IMR-90 (cell line): ENCODE measurements at regions not wholly inside any gene's neighbourhood (a gene's known extent, or its start where the extent isn't known, plus 50 kb on each side); places are given as distances from the start of the nearest gene placed in this dataset.

Source experiments
- ATAC-seq: fragments of 200-7000 bp; cut with Tn5 transposase; 2 replicates; pipeline ENCODE4 v1.9.1; 2020; ENCODE audit warnings: low read depth, mild to moderate bottlenecking, moderate library complexity
- BruUV-seq: library from RNA; stranded (reverse); fragments of 400-500 nt; replicated peaks from 2 replicates; lab custom pipeline; 2021; lab: Mats Ljungman, UMichigan
- CTCF ChIA-PET: fragments of 300-600 bp; formaldehyde crosslinking; extraction: SDS; loops from one replicate; lab custom pipeline; 2021; ENCODE audit warnings: antibody characterized with exemption; lab: Yijun Ruan, JAX
- POLR2A ChIA-PET: fragments of 300-600 bp; sonication (Branson Sonifier 250); formaldehyde crosslinking; loops from one replicate; lab custom pipeline; 2022; ENCODE audit warnings: antibody characterized with exemption; ENCODE audit not compliant: unreplicated experiment; lab: Charles Lee
- DNase-seq: peaks from one replicate; pipeline ENCODE4 v3.0.0; 2013
- H2AFZ ChIP-seq: replicated peaks from 2 replicates; pipeline ENCODE3; 2013; ENCODE audit warnings: low read length, mild to moderate bottlenecking; ENCODE audit not compliant: poor library complexity
- H2AK5ac ChIP-seq: 2 replicates; pipeline ENCODE4 v1.6.1; 2013; ENCODE audit warnings: low read depth, low read length, inconsistent platforms
- H2AK9ac ChIP-seq: replicated peaks from 2 replicates; pipeline ENCODE3; 2013; ENCODE audit warnings: mild to moderate bottlenecking, low read depth, low read length, moderate library complexity; ENCODE audit not compliant: poor library complexity
- H2BK120ac ChIP-seq: 2 replicates; pipeline ENCODE4 v1.6.1; 2013; ENCODE audit warnings: low read depth, low read length, inconsistent platforms
- H2BK15ac ChIP-seq: 3 replicates; pipeline ENCODE4 v1.6.1; 2013; ENCODE audit warnings: low read depth, low read length, inconsistent platforms
- H2BK20ac ChIP-seq: 2 replicates; pipeline ENCODE4 v1.6.1; 2013; ENCODE audit warnings: low read depth, mild to moderate bottlenecking, inconsistent platforms, low read length, moderate library complexity
- H2BK5ac ChIP-seq: 2 replicates; pipeline ENCODE4 v1.6.1; 2013; ENCODE audit warnings: mild to moderate bottlenecking, low read depth, low read length, inconsistent platforms; ENCODE audit not compliant: poor library complexity, severe bottlenecking
- H3K14ac ChIP-seq: replicated peaks from 2 replicates; pipeline ENCODE4 v1.6.1; 2013; ENCODE audit warnings: low read depth, low read length, inconsistent platforms
- H3K18ac ChIP-seq: 2 replicates; pipeline ENCODE4 v1.6.1; 2013; ENCODE audit warnings: low read depth, low read length, control low read depth
- H3K23ac ChIP-seq: 2 replicates; pipeline ENCODE4 v1.6.1; 2013; ENCODE audit warnings: low read depth, low read length, inconsistent platforms
- H3K27ac ChIP-seq: 2 replicates; pipeline ENCODE4 v1.5.1; 2013; ENCODE audit warnings: mild to moderate bottlenecking, control low read depth, low read length; ENCODE audit not compliant: insufficient read depth
- H3K27me3 ChIP-seq: 2 replicates; pipeline ENCODE4 v1.6.1; 2013; ENCODE audit warnings: low read length; ENCODE audit not compliant: control insufficient read depth, insufficient read depth
- H3K36me3 ChIP-seq: 2 replicates; pipeline ENCODE4 v1.6.1; 2013; ENCODE audit warnings: low read length, mixed read lengths; ENCODE audit not compliant: control insufficient read depth, insufficient read depth
- H3K4ac ChIP-seq: 2 replicates; pipeline ENCODE4 v1.6.1; 2013; ENCODE audit warnings: low read depth, low read length, inconsistent platforms
- H3K4me1 ChIP-seq: 2 replicates; pipeline ENCODE4 v1.6.1; 2013; ENCODE audit warnings: low read length, mixed read lengths; ENCODE audit not compliant: control insufficient read depth, insufficient read depth
- H3K4me2 ChIP-seq: 2 replicates; pipeline ENCODE4 v1.6.1; 2013; ENCODE audit warnings: low read depth, mild to moderate bottlenecking, control low read depth, low read length, moderate library complexity
- H3K4me3 ChIP-seq: 2 replicates; pipeline ENCODE4 v1.5.1; 2013; ENCODE audit warnings: low read depth, mild to moderate bottlenecking, control low read depth, low read length, moderate library complexity; ENCODE audit not compliant: insufficient read depth
- H3K56ac ChIP-seq: 2 replicates; pipeline ENCODE4 v1.6.1; 2013; ENCODE audit warnings: low read length, inconsistent platforms; ENCODE audit not compliant: insufficient read depth; ENCODE audit errors: extremely low read depth
- H3K79me1 ChIP-seq, 2 experiments: 2 replicates each; pipeline ENCODE4 v1.6.1; 2013; ENCODE audit warnings: low read length in 2 of 2, inconsistent platforms in 1 of 2, low read depth in 1 of 2
- H3K9ac ChIP-seq: 2 replicates; pipeline ENCODE4 v1.6.1; 2013; ENCODE audit warnings: low read depth, low read length, control low read depth
- H3K9me1 ChIP-seq: 2 replicates; pipeline ENCODE4 v1.6.1; 2013; ENCODE audit warnings: low read length, inconsistent platforms; ENCODE audit not compliant: insufficient read depth
- H3K9me3 ChIP-seq: 2 replicates; pipeline ENCODE4 v1.6.1; 2013; ENCODE audit warnings: low read length; ENCODE audit not compliant: control insufficient read depth, insufficient read depth
- H4K20me1 ChIP-seq: 2 replicates; pipeline ENCODE4 v1.6.1; 2013; ENCODE audit warnings: low read length, inconsistent platforms; ENCODE audit not compliant: insufficient read depth
- H4K5ac ChIP-seq: 2 replicates; pipeline ENCODE4 v1.6.1; 2013; ENCODE audit warnings: mild to moderate bottlenecking, low read depth, low read length, control low read depth
- H4K8ac ChIP-seq, 2 experiments: 2 replicates each; pipeline ENCODE4 v1.6.1; 2013; ENCODE audit warnings: low read depth in 2 of 2, low read length in 2 of 2, control low read depth in 1 of 2, inconsistent platforms in 1 of 2
- H4K91ac ChIP-seq: 2 replicates; pipeline ENCODE4 v1.6.1; 2013; ENCODE audit warnings: low read depth, low read length, inconsistent platforms; ENCODE audit not compliant: insufficient read depth
- BHLHE40 ChIP-seq: fragments of 150-350 bp; IDR thresholded peaks from 2 replicates; pipeline ENCODE4 v1.6.1; 2016; ENCODE audit warnings: mild to moderate bottlenecking, low read depth, low read length
- CEBPB ChIP-seq: IDR thresholded peaks from 2 replicates; pipeline ENCODE4 v1.6.1; 2012; ENCODE audit warnings: low read depth, low read length, improper control_type of control experiment
- CHD1 ChIP-seq: IDR thresholded peaks from 2 replicates; pipeline ENCODE4 v1.6.1; 2012; ENCODE audit warnings: low read depth, low read length, improper control_type of control experiment
- CTCF ChIP-seq: conservative IDR thresholded peaks from 2 replicates; pipeline ENCODE4 v1.5.1; 2012; ENCODE audit warnings: mild to moderate bottlenecking, low read depth, low read length, improper control_type of control experiment
- ELK1 ChIP-seq: fragments of 150-350 bp; IDR thresholded peaks from 2 replicates; pipeline ENCODE4 v1.6.1; 2016; ENCODE audit warnings: low read depth, mild to moderate bottlenecking, low read length, moderate library complexity, borderline replicate concordance
- FOS ChIP-seq: fragments of 150-350 bp; IDR thresholded peaks from 2 replicates; pipeline ENCODE4 v1.6.1; 2016; ENCODE audit warnings: low read depth, low read length
- MAFK ChIP-seq: IDR thresholded peaks from 2 replicates; pipeline ENCODE4 v1.6.1; 2012; ENCODE audit warnings: low read depth, low read length, improper control_type of control experiment
- MAZ ChIP-seq: IDR thresholded peaks from 2 replicates; pipeline ENCODE4 v1.6.1; 2012; ENCODE audit warnings: low read depth, mild to moderate bottlenecking, low read length, improper control_type of control experiment, moderate library complexity, borderline replicate concordance
- MXI1 ChIP-seq: IDR thresholded peaks from 2 replicates; pipeline ENCODE4 v1.6.1; 2012; ENCODE audit warnings: low read depth, mild to moderate bottlenecking, low read length, moderate library complexity, borderline replicate concordance
- NFE2L2 ChIP-seq: fragments of 150-350 bp; IDR thresholded peaks from 2 replicates; pipeline ENCODE4 v1.6.1; 2016; ENCODE audit warnings: low read depth, mild to moderate bottlenecking, low read length
- POLR2A ChIP-seq: IDR thresholded peaks from 2 replicates; pipeline ENCODE4 v1.6.1; 2012; ENCODE audit warnings: mild to moderate bottlenecking, low read depth, low read length
- RAD21 ChIP-seq: IDR thresholded peaks from 2 replicates; pipeline ENCODE4 v1.6.1; 2012; ENCODE audit warnings: low read length, improper control_type of control experiment
- RCOR1 ChIP-seq: IDR thresholded peaks from 2 replicates; pipeline ENCODE4 v1.6.1; 2012; ENCODE audit warnings: mild to moderate bottlenecking, low read length, improper control_type of control experiment; ENCODE audit not compliant: insufficient replicate concordance
- RFX5 ChIP-seq: IDR thresholded peaks from 2 replicates; pipeline ENCODE4 v1.8.0; 2012; ENCODE audit warnings: low read depth, mild to moderate bottlenecking, low read length, moderate library complexity
- SMC3 ChIP-seq: fragments of 150-350 bp; IDR thresholded peaks from 2 replicates; pipeline ENCODE4 v1.6.1; 2016; ENCODE audit warnings: low read depth, mild to moderate bottlenecking, antibody characterized with exemption, low read length, moderate library complexity
- USF2 ChIP-seq: fragments of 150-350 bp; IDR thresholded peaks from 2 replicates; pipeline ENCODE4 v1.6.1; 2017; ENCODE audit warnings: mild to moderate bottlenecking, antibody characterized with exemption, low read length, low read depth
- dilution Hi-C: fragments of 300-500 bp; cut with HindIII; formaldehyde crosslinking; loops from one replicate; pipeline ENCODE4 v1.14.3; 2018; ENCODE audit warnings: low sequenced_read_pairs; ENCODE audit not compliant: unreplicated experiment
- in situ Hi-C: fragments of 300-500 bp; cut with MboI; formaldehyde crosslinking; loops from 3 replicates; pipeline ENCODE4 v1.14.3; 2019; ENCODE audit warnings: low sequenced_read_pairs, inconsistent platforms, mixed read lengths
- intact Hi-C: fragments of 100-400 bp; cut with micrococcal nuclease; formaldehyde crosslinking; loops from 2 replicates; pipeline ENCODE4 v1.10.0; 2022

- intact Hi-C loops, result no loop called here
- POLR2A ChIA-PET, result no interaction called here
- no TSS peak for BruUV-seq
Measured at GRCh38 chr3:17995769-17996168, 253.3 kb upstream of the TBC1D5 start.

More at GRCh38 chr3:17995769-17996168, 253.3 kb upstream of the TBC1D5 start:
- Histone ChIP-seq H4K5ac (no peak overlapping the region), H2AFZ (no peak overlapping the region), H4K20me1 (no peaks in the 10 kb centered on the region), H3K27me3 (no peaks in the 10 kb centered on the region), H2BK20ac (no peak overlapping the region), H3K4me1 (no peaks in the 10 kb centered on the region), H3K56ac (no peak overlapping the region), H4K91ac (no peak overlapping the region), H3K79me1 (no peaks in the 10 kb centered on the region), H2BK5ac (no peak overlapping the region), H2BK15ac (no peak overlapping the region), H3K23ac (no peak overlapping the region), H3K27ac (no peak overlapping the region), H4K8ac (no peak overlapping the region), H3K36me3 (no peaks in the 10 kb centered on the region), H3K18ac (no peak overlapping the region), H3K9ac (no peak overlapping the region), H3K9me1 (no peaks in the 10 kb centered on the region), H3K4ac (no peak overlapping the region), H3K14ac (no peak overlapping the region), H3K9me3 (no peaks in the 10 kb centered on the region), H2AK5ac (no peak overlapping the region), H3K4me3 (no peak overlapping the region), H2BK120ac (no peak overlapping the region), H3K4me2 (no peak overlapping the region), H2AK9ac (no peak overlapping the region)
- DNase-seq (no peak), ATAC-seq (no peak)
- CTCF ChIA-PET, result interaction anchor here (0.6 kb wide), 1 partner anchor 245 kb away, joined by 4 read pairs; no protein-coding TSS in a partner anchor
- TF ChIP-seq RAD21 (no peak), CEBPB (no peak), MAZ (no peak), MAFK (no peak), BHLHE40 (no peak), ELK1 (no peak), CTCF (no peak), NFE2L2 (no peak), RCOR1 (no peak), FOS (no peak), CHD1 (no peak), POLR2A (no peak), MXI1 (no peak), SMC3 (no peak), USF2 (no peak), RFX5 (no peak)
- dilution Hi-C loops (no loop called here), in situ Hi-C loops (no loop called here)
